Kasumi-1 (cell line): ENCODE measurements at regions not wholly inside any gene's neighbourhood (a gene's known extent, or its start where the extent isn't known, plus 50 kb on each side); places are given as distances from the start of the nearest gene placed in this dataset.
"Not testable (repeated sequence)": the region's sequence is repeated elsewhere in the genome, so short reads cannot be mapped to it uniquely, and the experiment has no call there.

ENCODE experiments used
- DNase-seq, 2 experiments: peaks; one replicate each; lab custom pipeline; 2025; lab: John Stamatoyannopoulos, UW

- DNase-seq, result no peak
These were observed 150.0 kb upstream of the SYT10 start for GRCh38 chr12:33589576-33590114.

GRCh38 chr12:33593753-33594152, 154.1 kb upstream of the SYT10 start:
- DNase-seq, result no peak

GRCh38 chr12:33596061-33596460, 156.4 kb upstream of the SYT10 start:
- no peak for DNase-seq

GRCh38 chr12:33596814-33597213, 157.2 kb upstream of the SYT10 start:
- DNase-seq, result no peak

- DNase-seq, result no peak
These were observed 162.9 kb upstream of the SYT10 start for GRCh38 chr12:33602515-33602914.

- DNase-seq, result peak; percentile 51 to 69
These were observed 166.1 kb upstream of the SYT10 start for GRCh38 chr12:33605757-33606156.

GRCh38 chr12:33609910-33610309, 170.3 kb upstream of the SYT10 start:
- DNase-seq, result no peak

GRCh38 chr12:33614630-33615029, 175.0 kb upstream of the SYT10 start:
- DNase-seq, result no peak

GRCh38 chr12:33617218-33617617, 177.6 kb upstream of the SYT10 start:
- DNase-seq, result no peak

GRCh38 chr12:33628087-33628486, 188.5 kb upstream of the SYT10 start:
- DNase-seq, result peak in 1 of 2 experiments; percentile 10

GRCh38 chr12:33634544-33634943, 194.9 kb upstream of the SYT10 start:
- no peak for DNase-seq

- not testable (repeated sequence) for DNase-seq
These were observed 197.3 kb upstream of the SYT10 start for GRCh38 chr12:33636930-33637329.

- DNase-seq, result peak; percentile 38 to 41
These were observed 200.4 kb upstream of the SYT10 start for GRCh38 chr12:33639975-33640374.

- no peak for DNase-seq
These were observed 210.4 kb upstream of the SYT10 start for GRCh38 chr12:33649992-33650391.

GRCh38 chr12:33650832-33651231, 211.2 kb upstream of the SYT10 start:
- DNase-seq, result no peak

GRCh38 chr12:33653362-33653761, 213.7 kb upstream of the SYT10 start:
- DNase-seq, result no peak

- DNase-seq, result no peak
These were observed 214.7 kb upstream of the SYT10 start for GRCh38 chr12:33654313-33654712.

GRCh38 chr12:33663000-33663654, 223.5 kb upstream of the SYT10 start:
- no peak for DNase-seq

- DNase-seq, result no peak
These were observed 229.7 kb upstream of the SYT10 start for GRCh38 chr12:33669349-33669748.

GRCh38 chr12:33670284-33670683, 230.7 kb upstream of the SYT10 start:
- DNase-seq, result no peak

GRCh38 chr12:33671676-33672075, 232.1 kb upstream of the SYT10 start:
- DNase-seq, result no peak

GRCh38 chr12:33672836-33673577, 233.4 kb upstream of the SYT10 start:
- no peak for DNase-seq

- no peak for DNase-seq
These were observed 237.2 kb upstream of the SYT10 start for GRCh38 chr12:33676866-33677265.
